Liver (tissue), 3 donors: ENCODE measurements at regions not wholly inside any gene's neighbourhood (a gene's known extent, or its start where the extent isn't known, plus 50 kb on each side); places are given as distances from the start of the nearest gene placed in this dataset.

Experiments used
- JUND ChIP-seq, 2 donors: IDR thresholded peaks; 2 replicates each; pipeline ENCODE4 v1.6.1; 2016; ENCODE audit warnings: antibody characterized with exemption in 2 of 2
- TF ChIP-seq, protein P1 (sequence below): fragments of 150-350 bp; IDR thresholded peaks from 2 replicates; pipeline ENCODE4 v1.5.1; 2017; ENCODE audit warnings: improper control_type of control experiment, low read depth, low read length; ENCODE audit not compliant: missing input control
- donor health status: healthy.
- donor health status: healthy.

DNA sequence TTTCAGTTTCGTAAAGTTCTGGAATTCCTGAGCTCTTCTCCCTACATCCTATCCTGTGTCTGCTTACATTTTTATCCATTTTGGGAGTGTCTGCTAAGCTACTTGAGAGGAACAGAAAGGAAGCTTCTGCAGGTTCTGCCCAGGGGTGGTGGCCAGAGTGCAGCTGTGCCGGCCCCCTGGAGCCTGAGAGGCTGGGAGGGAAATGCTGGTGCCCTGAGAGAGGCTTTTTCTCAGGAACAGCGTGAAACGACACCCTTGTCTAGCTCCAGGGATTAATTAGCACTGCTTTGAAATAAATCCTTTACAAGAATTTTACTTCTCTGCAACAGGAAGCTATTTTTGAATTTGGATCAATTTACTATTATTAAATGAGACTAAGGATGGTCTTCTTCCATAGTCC lies 165.4 kb downstream of the SLC15A5 start:
- TF ChIP-seq, protein P1, sequence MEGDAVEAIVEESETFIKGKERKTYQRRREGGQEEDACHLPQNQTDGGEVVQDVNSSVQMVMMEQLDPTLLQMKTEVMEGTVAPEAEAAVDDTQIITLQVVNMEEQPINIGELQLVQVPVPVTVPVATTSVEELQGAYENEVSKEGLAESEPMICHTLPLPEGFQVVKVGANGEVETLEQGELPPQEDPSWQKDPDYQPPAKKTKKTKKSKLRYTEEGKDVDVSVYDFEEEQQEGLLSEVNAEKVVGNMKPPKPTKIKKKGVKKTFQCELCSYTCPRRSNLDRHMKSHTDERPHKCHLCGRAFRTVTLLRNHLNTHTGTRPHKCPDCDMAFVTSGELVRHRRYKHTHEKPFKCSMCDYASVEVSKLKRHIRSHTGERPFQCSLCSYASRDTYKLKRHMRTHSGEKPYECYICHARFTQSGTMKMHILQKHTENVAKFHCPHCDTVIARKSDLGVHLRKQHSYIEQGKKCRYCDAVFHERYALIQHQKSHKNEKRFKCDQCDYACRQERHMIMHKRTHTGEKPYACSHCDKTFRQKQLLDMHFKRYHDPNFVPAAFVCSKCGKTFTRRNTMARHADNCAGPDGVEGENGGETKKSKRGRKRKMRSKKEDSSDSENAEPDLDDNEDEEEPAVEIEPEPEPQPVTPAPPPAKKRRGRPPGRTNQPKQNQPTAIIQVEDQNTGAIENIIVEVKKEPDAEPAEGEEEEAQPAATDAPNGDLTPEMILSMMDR = no peak
- no peak for TF ChIP-seq JUND (IDR thresholded peaks at IDR 0.05)
